Retinal pigment epithelial cell (primary cell): ENCODE measurements at regions not wholly inside any gene's neighbourhood (a gene's known extent, or its start where the extent isn't known, plus 50 kb on each side); places are given as distances from the start of the nearest gene placed in this dataset.

Experiments
- DNase-seq: peaks from one replicate; pipeline ENCODE4 v3.0.0-alpha.2; 2010; ENCODE audit warnings: low read depth
- H3K4me3 ChIP-seq: 2 replicates; pipeline ENCODE4 v1.5.1; 2011; ENCODE audit warnings: mild to moderate bottlenecking, low read length, control low read depth, moderate library complexity
- TF ChIP-seq, protein P1 (sequence below): conservative IDR thresholded peaks from 2 replicates; pipeline ENCODE4 v1.5.1; 2011; ENCODE audit warnings: low read depth, low read length, control low read depth, inconsistent platforms

DNA sequence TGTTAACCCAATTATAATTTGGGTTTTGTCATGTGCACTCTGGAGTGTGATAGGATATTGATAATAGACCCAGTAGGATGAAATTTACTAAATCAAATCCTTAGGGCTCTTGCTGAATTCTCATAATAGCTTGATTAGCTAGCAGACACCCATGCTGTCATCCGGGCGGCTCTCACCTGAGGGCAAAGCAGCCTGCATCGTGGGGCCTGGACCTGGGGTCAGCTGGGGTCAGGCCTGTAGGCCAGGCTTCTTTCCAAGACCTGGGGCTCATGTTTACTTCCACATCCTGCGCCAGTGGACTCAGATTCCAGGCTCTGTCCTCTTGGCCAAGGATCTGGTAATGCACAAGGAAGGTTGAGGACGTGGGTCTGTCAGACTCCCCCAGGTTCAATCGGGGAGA, 486.3 kb downstream of the NPHP4 start:
- no peak for DNase-seq
- no peak overlapping the region for H3K4me3 ChIP-seq
- TF ChIP-seq, protein P1, sequence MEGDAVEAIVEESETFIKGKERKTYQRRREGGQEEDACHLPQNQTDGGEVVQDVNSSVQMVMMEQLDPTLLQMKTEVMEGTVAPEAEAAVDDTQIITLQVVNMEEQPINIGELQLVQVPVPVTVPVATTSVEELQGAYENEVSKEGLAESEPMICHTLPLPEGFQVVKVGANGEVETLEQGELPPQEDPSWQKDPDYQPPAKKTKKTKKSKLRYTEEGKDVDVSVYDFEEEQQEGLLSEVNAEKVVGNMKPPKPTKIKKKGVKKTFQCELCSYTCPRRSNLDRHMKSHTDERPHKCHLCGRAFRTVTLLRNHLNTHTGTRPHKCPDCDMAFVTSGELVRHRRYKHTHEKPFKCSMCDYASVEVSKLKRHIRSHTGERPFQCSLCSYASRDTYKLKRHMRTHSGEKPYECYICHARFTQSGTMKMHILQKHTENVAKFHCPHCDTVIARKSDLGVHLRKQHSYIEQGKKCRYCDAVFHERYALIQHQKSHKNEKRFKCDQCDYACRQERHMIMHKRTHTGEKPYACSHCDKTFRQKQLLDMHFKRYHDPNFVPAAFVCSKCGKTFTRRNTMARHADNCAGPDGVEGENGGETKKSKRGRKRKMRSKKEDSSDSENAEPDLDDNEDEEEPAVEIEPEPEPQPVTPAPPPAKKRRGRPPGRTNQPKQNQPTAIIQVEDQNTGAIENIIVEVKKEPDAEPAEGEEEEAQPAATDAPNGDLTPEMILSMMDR: no peak

DNA sequence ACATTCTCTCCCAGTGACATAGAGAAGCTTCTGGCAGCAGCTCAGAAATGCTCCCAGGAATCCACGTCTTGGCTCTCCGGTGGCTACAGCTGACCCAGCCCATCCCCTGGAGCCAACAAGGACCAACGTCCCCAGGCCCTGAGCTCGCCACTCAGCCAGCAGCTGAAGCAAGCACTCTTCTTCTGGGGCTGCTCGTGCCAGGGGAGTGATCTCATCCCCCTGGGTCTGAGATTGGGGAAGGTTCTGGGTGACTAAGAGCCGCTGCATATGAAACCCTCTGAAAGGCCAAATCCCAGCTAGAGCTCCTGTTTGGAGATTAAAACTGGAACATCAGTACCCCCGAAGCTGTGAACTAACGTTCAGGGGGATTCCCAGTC, 487.9 kb downstream of the NPHP4 start:
- no peak for DNase-seq
- H3K4me3 ChIP-seq: no peak overlapping the region
- TF ChIP-seq, protein P1: no peak

DNA sequence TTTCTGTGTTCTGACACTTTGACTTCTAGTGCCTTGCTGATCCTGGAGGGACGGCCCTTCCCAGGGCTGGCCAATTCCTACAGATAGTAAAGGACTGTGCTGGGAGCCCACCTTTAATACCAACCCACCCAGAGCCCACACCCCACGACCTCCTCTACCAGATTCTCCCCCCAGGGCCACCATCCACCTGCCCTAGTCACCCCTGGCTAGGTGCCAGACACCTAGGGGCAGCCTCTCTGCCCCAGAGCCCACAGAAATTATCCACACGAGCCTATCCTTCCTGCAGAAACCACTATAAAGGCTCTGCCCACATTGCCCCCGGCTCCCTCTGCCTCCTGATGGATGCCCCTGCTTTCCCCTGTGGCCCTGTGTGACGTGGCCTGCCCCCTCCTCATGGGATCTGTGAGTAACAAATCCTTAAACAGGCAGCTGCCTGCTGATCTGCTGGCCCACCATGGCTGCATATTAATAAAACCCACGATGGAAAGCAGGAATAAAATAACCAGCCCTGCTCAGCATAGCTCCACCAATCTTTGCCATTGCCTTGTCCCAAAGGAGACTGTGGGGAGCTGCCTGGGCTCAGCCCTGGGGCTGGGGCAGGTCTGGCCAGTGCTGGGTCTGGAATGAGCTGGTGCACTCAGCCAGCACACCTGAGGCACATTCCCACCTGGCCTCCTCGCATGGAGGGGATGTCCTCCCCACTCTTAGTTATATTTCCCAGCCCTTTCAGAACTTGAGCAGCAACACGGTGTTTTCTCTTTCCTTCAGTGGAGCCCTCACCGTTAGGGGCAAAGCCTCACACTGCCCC, 488.5 kb downstream of the NPHP4 start:
- H3K4me3 ChIP-seq: no peak overlapping the region
- TF ChIP-seq, protein P1: no peak
- no peak for DNase-seq

DNA sequence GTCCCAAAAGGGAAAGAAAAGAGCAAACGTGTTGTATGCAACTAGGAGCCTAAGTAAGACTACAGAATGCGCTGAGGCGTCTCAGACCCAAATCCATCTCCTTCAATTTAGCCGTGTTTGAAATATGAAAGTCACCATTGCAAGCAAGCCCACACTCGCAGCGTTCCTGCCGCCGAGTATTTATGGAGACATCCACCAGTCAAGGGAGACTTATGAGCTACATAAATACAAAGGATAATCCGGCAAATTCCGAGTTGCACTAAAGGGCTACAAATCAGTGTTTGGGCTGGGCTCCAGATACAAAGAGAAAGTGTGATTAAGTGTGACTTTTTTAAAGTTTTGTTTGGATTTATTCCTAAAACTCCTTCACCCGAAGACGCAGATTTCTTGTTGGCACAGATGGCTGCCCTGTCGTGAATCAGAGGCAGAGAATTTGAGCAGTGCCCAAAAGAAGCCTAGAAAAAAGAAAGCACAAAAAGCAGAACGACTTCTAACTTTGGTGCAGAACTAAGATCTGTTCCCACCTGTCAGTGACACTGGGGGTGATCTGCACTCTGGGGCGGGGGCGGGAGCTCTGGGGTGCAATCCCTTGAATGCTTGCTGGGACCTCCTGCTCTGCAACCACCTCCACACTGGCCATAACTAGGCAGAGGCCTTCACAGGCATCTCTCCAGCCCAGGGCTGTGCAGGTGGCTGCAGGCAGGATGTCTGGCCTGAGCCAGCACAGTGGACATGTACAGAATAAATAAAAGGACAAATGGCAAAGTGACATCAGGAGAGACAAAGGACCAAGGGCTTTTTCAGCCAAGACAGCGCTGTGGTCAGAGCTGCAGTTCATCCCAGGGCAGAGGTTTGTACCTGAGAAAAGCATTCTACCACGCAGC, 489.7 kb downstream of the NPHP4 start:
- DNase-seq: no peak
- H3K4me3 ChIP-seq: no peak overlapping the region

DNA sequence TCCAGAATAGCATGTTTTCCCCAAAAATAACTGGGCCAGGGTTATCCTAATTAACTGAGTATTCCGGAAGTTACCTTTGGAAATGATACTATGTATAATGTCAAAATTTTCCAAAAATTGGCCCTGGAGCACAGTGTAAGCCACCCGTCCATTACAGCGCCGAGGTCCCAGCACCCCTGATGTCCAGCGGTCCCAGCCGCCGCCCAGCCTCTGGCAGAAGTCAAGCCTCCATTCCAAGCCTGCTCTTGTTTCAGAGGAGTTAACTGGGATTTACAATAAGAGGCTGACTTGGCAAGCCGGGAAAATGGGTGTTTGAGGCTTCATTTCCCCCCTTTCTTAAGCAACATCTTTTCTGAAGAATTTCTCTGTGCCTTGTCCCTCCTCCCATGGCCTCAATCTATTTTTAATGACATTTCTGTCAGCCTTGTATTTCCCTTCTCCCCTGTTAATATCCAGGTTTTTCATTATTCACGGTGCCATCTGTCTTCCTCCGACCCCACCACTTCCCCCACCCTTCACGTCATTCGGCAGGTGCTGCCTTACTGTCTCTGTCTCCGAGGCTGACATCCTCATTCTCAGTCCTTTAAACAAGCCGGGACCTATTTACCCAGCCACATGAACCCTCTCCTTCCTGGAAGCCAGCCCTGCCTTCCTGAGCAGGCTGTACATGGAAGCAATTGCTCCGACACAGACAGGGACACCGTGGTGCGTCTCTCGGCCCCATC, 490.9 kb downstream of the NPHP4 start:
- TF ChIP-seq, protein P1: no peak
- H3K4me3 ChIP-seq: no peak overlapping the region
- no peak for DNase-seq

More for the DNA sequence above, 489.7 kb downstream of the NPHP4 start:
- TF ChIP-seq, protein P1: no peak

DNA sequence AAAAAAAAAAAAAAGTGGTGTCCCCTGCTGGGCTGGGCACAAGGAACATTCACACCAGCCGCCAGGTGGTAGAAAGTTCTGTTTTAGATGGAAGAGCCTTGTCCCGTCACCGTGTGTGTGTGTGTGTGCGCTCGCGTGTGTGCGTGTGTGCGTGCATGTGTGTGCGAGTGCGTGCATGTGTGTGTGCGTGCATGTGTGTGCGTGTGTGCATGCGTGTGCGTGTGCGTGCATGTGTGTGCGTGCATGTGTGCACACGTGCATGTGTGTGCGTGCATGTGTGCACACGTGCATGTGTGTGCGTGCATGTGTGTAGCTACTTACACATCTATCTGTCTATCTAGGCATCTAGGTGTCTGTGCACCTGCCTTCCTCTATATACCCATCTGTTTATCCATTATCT, 491.7 kb downstream of the NPHP4 start:
- no peak for DNase-seq
- TF ChIP-seq, protein P1: no peak
- no peak overlapping the region for H3K4me3 ChIP-seq
